AML-193 (cell line): ENCODE measurements at regions not wholly inside any gene's neighbourhood (a gene's known extent, or its start where the extent isn't known, plus 50 kb on each side); places are given as distances from the start of the nearest gene placed in this dataset.
"Not testable (repeated sequence)": the region's sequence is repeated elsewhere in the genome, so short reads cannot be mapped to it uniquely, and the experiment has no call there.

Source experiments
- DNase-seq, 2 experiments: peaks; one replicate each; lab custom pipeline; 2025; lab: John Stamatoyannopoulos, UW

- DNase-seq = no peak
Measured at GRCh38 chr14:44616204-44616603, 109.1 kb upstream of the FSCB start.

- DNase-seq = no peak
Measured at GRCh38 chr14:44613061-44613712, 106.1 kb upstream of the FSCB start.

DNA sequence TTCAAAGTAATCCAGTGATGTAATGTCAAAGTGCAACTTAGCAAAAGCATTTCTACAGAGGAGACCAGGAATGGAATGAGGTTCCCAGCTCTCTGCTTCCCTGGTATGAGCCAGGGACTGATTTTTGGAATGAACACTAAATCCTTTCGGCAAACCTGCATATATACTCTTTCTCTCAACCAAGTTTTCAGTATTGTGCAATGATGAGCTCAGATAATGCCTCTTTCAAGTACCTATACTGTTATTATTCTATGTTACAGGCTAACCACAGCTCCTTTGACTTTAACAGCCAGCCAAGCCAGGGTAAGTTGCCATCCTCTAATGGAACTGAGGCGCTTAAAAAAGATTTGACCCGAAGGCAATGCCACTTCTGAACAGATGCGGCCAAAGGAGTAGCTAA, 104.9 kb upstream of the FSCB start:
- no peak for DNase-seq

DNA sequence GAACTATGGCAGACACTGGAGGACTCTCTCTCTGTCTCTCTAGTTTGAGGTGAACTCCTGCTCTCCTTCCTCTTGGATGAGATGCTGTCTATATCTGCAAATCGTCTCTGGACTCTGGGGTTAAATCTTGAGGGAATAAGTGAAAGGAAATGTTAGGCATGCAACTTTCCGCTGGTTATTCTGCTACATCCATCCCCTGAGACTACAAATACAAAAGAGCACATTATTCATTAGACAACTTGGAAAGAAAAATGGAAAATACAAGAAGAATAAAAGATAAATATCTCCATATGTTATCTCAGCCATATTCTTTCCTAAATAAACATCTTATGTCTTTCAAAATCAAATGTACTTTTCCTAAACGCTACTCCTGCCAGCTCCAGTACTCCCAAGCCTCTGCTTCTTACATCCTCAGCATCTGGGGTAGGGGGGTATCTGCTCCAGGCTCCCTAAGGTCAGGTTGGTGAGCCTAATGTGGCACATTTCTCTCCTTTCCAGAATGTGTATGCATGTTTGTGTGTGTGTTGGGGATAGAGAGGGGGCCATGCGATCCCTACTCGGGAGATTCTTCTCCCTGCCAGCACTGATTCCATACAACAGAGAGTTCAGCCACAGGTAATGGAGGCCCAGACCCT, 102.9 kb upstream of the FSCB start:
- no peak for DNase-seq

DNA sequence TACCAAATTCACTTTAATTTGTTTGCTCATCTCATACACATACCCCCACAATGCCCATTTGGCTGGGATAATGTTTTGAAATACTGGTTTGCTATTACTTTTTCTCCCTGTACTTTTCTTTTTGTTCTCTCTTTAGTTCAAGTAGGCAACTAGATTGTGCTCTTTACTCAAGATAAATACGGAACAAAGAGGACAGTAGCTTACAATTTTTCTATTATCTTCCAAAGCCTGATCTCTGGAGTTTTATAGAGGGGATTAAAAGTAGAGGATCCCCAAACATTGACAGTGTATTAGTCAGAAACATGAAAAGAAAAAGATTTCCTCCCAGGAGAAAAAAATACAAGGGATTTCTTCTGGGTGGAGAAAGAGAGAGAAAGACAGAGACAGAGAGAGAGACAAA, 102.1 kb upstream of the FSCB start:
- no peak for DNase-seq

DNA sequence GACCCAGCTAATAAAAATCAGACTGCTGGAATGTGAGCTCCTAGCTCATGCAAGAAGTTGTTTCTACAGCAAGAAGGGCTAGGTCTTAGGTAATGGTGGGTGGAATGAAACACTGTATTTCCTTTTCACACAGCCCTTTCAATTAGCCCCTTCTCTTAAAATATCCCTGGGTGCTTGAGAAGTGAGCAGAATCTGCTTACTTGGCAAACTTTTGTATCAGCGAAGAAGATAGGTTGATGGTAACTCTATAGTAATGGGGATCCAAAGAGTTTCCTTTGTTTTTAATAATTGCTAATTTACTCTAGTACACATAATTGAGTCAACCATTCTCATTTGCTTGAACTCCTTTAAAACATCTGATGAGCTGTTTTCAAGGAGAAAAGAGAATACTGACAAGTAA, 100.6 kb upstream of the FSCB start:
- no peak for DNase-seq

- DNase-seq = no peak
Measured at GRCh38 chr14:44606576-44606975, 99.5 kb upstream of the FSCB start.

GRCh38 chr14:44601266-44601665, 94.2 kb upstream of the FSCB start:
- DNase-seq = not testable (repeated sequence)

DNA sequence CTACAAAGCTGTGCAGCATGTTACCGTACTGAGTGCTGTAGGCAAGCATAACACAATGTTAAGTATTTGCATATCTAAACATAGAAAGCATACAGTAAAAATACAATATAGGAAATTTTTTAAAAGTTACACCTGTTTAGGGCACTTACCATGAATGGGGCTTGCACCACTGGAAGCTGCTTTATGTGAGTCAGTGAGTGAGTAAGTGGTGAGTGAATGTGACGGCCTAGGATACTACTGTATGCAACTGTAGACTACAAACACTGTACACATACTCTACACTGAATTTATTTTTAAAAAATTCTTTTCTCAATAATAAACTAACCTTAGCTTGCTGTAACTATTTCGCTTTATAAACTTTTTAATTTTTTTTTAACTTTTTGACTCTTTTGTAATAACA, 82.1 kb upstream of the FSCB start:
- DNase-seq = no peak

GRCh38 chr14:44586910-44587309, 79.8 kb upstream of the FSCB start:
- DNase-seq = no peak

- no peak for DNase-seq
Measured at GRCh38 chr14:44576356-44576755, 69.3 kb upstream of the FSCB start.

- DNase-seq = no peak
Measured at GRCh38 chr14:44567997-44568396, 60.9 kb upstream of the FSCB start.

GRCh38 chr14:44565968-44566367, 58.9 kb upstream of the FSCB start:
- no peak for DNase-seq

DNA sequence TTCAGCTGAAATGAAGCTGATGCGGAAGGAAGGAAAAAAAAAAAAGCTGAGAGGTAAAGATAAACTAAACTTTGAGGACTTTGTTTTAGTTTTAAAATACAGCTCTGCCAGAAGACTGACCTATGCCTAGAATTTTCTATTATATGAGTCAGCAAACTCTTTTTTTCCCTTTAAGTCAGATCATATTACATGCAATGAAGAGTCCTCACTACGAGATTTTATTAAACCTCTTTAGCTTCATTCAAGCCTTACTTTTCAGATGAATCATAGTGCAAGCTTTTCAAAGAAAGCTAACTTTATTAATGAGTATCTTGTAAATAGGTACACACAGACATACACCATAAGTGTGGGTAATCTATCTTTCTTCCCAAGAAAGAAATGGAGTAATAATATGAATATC, 57.8 kb upstream of the FSCB start:
- DNase-seq = no peak
